Brain microvascular endothelial cell (primary cell): ENCODE measurements at regions not wholly inside any gene's neighbourhood (a gene's known extent, or its start where the extent isn't known, plus 50 kb on each side); places are given as distances from the start of the nearest gene placed in this dataset.
"Not testable (repeated sequence)": the region's sequence is repeated elsewhere in the genome, so short reads cannot be mapped to it uniquely, and the experiment has no call there.

ENCODE experiments used
- DNase-seq: peaks from one replicate; pipeline ENCODE4 v3.0.0-alpha.2; 2020
- H3K27ac ChIP-seq: fragments of 250-450 bp; sonication (Bioruptor Pico); 2 replicates; pipeline ENCODE4 v1.5.1; 2020; ENCODE audit warnings: mild to moderate bottlenecking, moderate library complexity
- H3K27me3 ChIP-seq: fragments of 250-450 bp; sonication (Bioruptor Pico); replicated peaks from 2 replicates; pipeline ENCODE4 v1.5.1; 2020; ENCODE audit warnings: mild to moderate bottlenecking
- H3K36me3 ChIP-seq: fragments of 250-450 bp; sonication (Bioruptor Pico); replicated peaks from 2 replicates; pipeline ENCODE4 v1.5.1; 2020; ENCODE audit warnings: mild to moderate bottlenecking
- H3K4me3 ChIP-seq: 2 replicates; pipeline ENCODE4 v1.5.1; 2011; ENCODE audit warnings: low read depth, mild to moderate bottlenecking, control low read depth, low read length, moderate library complexity
- in situ Hi-C: cut with HindIII; loops from 2 replicates; pipeline ENCODE4 v1.10.0; 2017; ENCODE audit warnings: low sequenced_read_pairs, low pct_ligation_motif_present
- TF ChIP-seq, protein P1 (sequence below): IDR thresholded peaks from 2 replicates; pipeline ENCODE4 v1.5.1; 2011; ENCODE audit warnings: low read depth, mild to moderate bottlenecking, moderate library complexity, low read length, control low read depth, inconsistent platforms; ENCODE audit errors: missing control alignments

DNA sequence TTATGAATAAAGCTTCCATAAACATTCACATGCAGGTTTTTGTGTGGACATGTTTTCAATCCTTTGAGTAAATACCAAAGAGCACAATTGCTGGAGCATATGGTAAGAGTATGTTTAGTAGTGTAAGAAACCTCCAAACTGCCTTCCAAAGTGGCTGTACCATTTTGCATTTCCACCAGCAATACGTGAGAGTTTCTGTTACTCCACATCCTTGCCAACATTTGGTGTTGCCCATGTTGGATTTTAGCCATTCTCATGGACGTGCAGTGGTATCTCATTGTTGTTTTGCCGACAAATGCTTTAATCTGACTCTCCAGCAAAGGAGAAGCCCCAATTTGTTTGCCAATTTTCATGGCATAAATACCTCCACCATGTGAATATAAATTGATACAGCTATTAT, 103.9 kb upstream of the TMEM45B start:
- no peaks in the 10 kb centered on the region for H3K36me3 ChIP-seq
- TF ChIP-seq, protein P1, sequence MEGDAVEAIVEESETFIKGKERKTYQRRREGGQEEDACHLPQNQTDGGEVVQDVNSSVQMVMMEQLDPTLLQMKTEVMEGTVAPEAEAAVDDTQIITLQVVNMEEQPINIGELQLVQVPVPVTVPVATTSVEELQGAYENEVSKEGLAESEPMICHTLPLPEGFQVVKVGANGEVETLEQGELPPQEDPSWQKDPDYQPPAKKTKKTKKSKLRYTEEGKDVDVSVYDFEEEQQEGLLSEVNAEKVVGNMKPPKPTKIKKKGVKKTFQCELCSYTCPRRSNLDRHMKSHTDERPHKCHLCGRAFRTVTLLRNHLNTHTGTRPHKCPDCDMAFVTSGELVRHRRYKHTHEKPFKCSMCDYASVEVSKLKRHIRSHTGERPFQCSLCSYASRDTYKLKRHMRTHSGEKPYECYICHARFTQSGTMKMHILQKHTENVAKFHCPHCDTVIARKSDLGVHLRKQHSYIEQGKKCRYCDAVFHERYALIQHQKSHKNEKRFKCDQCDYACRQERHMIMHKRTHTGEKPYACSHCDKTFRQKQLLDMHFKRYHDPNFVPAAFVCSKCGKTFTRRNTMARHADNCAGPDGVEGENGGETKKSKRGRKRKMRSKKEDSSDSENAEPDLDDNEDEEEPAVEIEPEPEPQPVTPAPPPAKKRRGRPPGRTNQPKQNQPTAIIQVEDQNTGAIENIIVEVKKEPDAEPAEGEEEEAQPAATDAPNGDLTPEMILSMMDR: no peak
- DNase-seq: no peak
- H3K27ac ChIP-seq: no peak overlapping the region
- no peak overlapping the region for H3K4me3 ChIP-seq
- no peaks in the 10 kb centered on the region for H3K27me3 ChIP-seq
- in situ Hi-C loops: no loop called here

GRCh38 chr11:129712486-129713240, 103.0 kb upstream of the TMEM45B start:
- in situ Hi-C loops, DNase-seq, H3K4me3 ChIP-seq: not testable (repeated sequence)

DNA sequence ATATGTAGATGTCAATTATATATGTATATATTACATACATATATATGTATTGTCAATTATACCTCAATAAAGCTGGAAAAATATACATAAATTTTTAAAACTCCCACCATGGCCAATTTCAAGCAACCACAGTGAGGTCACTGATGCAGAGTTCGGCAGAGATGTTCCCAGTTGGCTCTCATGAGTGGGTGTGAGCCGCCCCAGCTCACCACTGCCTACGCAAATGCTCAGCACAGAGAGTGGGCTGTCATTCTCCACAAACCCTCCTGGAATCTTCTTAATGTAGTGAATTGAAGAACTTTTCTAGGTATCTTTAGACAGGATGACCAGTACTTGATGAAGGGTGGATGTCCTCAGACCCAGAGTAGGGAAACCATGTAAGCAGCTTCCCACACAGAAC, 96.6 kb upstream of the TMEM45B start:
- H3K27ac ChIP-seq: no peak overlapping the region
- TF ChIP-seq, protein P1: no peak
- no peaks in the 10 kb centered on the region for H3K36me3 ChIP-seq
- DNase-seq: no peak
- no peaks in the 10 kb centered on the region for H3K27me3 ChIP-seq
- in situ Hi-C loops: no loop called here
- H3K4me3 ChIP-seq: no peak overlapping the region

More at GRCh38 chr11:129712486-129713240, 103.0 kb upstream of the TMEM45B start:
- H3K27me3 ChIP-seq, H3K36me3 ChIP-seq, H3K27ac ChIP-seq: not testable (repeated sequence)

DNA sequence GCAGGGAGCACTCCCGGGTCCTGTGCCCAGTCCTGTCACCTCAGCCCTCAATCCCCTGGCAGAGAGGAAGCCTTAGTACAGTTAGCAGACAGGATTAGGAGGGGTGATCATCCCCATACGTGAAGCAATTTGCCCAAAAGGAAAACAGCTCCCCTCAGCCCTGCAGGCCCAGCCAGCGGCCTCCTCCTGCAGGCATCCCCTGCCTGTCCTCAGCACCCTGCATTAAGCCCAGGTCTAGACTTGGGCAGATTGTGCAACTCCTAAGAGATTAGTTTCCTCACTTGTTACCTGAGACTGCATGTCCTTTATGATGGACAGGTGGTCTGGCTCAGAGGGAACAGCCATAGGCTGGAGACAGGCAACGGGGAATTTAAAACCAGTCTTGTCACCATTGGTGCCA, 95.5 kb upstream of the TMEM45B start:
- Histone ChIP-seq H3K36me3 (no peaks in the 10 kb centered on the region), H3K4me3 (no peak overlapping the region), H3K27me3 (no peaks in the 10 kb centered on the region), H3K27ac (no peak overlapping the region)
- TF ChIP-seq, protein P1: no peak
- in situ Hi-C loops: no loop called here
- DNase-seq: no peak

- H3K36me3 ChIP-seq: no peaks in the 10 kb centered on the region
- DNase-seq: no peak
- H3K4me3 ChIP-seq: no peak overlapping the region
- H3K27ac ChIP-seq: no peak overlapping the region
- TF ChIP-seq, protein P1: no peak
- in situ Hi-C loops: no loop called here
- no peaks in the 10 kb centered on the region for H3K27me3 ChIP-seq
Observed at GRCh38 chr11:129720994-129721393, 94.7 kb upstream of the TMEM45B start.

DNA sequence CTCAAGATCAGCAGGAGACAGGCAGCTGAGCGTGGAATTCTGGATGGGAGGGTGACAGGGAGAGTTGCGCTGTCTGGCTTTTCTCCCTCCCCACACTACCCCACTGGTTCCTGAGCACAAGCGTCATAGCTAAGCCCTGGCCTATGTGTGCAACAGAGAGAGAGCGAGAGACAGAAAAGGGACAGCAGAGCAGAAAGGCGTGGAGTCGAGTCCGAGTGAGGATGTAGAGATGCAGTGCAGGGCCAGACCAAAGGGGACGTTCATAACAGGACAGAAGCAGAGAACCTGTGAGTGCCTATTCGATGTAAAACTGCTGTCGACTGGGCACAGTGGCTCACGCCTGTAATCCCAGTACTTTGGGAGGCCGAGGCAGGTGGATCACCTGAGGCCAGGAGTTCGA, 94.0 kb upstream of the TMEM45B start:
- TF ChIP-seq, protein P1: no peak
- Histone ChIP-seq H3K4me3 (no peak overlapping the region), H3K27ac (no peak overlapping the region), H3K27me3 (no peaks in the 10 kb centered on the region), H3K36me3 (no peaks in the 10 kb centered on the region)
- no peak for DNase-seq
- in situ Hi-C loops: no loop called here
